IMR-90 (cell line): ENCODE measurements at regions not wholly inside any gene's neighbourhood (a gene's known extent, or its start where the extent isn't known, plus 50 kb on each side); places are given as distances from the start of the nearest gene placed in this dataset.

Experiments used
- ATAC-seq: fragments of 200-7000 bp; cut with Tn5 transposase; 2 replicates; pipeline ENCODE4 v1.9.1; 2020; ENCODE audit warnings: low read depth, mild to moderate bottlenecking, moderate library complexity
- BruUV-seq: library from RNA; stranded (reverse); fragments of 400-500 nt; replicated peaks from 2 replicates; lab custom pipeline; 2021; lab: Mats Ljungman, UMichigan
- CTCF ChIA-PET: fragments of 300-600 bp; formaldehyde crosslinking; extraction: SDS; loops from one replicate; lab custom pipeline; 2021; ENCODE audit warnings: antibody characterized with exemption; lab: Yijun Ruan, JAX
- POLR2A ChIA-PET: fragments of 300-600 bp; sonication (Branson Sonifier 250); formaldehyde crosslinking; loops from one replicate; lab custom pipeline; 2022; ENCODE audit warnings: antibody characterized with exemption; ENCODE audit not compliant: unreplicated experiment; lab: Charles Lee
- DNase-seq: peaks from one replicate; pipeline ENCODE4 v3.0.0; 2013
- H2AFZ ChIP-seq: replicated peaks from 2 replicates; pipeline ENCODE3; 2013; ENCODE audit warnings: low read length, mild to moderate bottlenecking; ENCODE audit not compliant: poor library complexity
- H2AK5ac ChIP-seq: 2 replicates; pipeline ENCODE4 v1.6.1; 2013; ENCODE audit warnings: low read depth, low read length, inconsistent platforms
- H2AK9ac ChIP-seq: replicated peaks from 2 replicates; pipeline ENCODE3; 2013; ENCODE audit warnings: mild to moderate bottlenecking, low read depth, low read length, moderate library complexity; ENCODE audit not compliant: poor library complexity
- H2BK120ac ChIP-seq: 2 replicates; pipeline ENCODE4 v1.6.1; 2013; ENCODE audit warnings: low read depth, low read length, inconsistent platforms
- H2BK15ac ChIP-seq: 3 replicates; pipeline ENCODE4 v1.6.1; 2013; ENCODE audit warnings: low read depth, low read length, inconsistent platforms
- H2BK20ac ChIP-seq: 2 replicates; pipeline ENCODE4 v1.6.1; 2013; ENCODE audit warnings: low read depth, mild to moderate bottlenecking, inconsistent platforms, low read length, moderate library complexity
- H2BK5ac ChIP-seq: 2 replicates; pipeline ENCODE4 v1.6.1; 2013; ENCODE audit warnings: mild to moderate bottlenecking, low read depth, low read length, inconsistent platforms; ENCODE audit not compliant: poor library complexity, severe bottlenecking
- H3K14ac ChIP-seq: replicated peaks from 2 replicates; pipeline ENCODE4 v1.6.1; 2013; ENCODE audit warnings: low read depth, low read length, inconsistent platforms
- H3K18ac ChIP-seq: 2 replicates; pipeline ENCODE4 v1.6.1; 2013; ENCODE audit warnings: low read depth, low read length, control low read depth
- H3K23ac ChIP-seq: 2 replicates; pipeline ENCODE4 v1.6.1; 2013; ENCODE audit warnings: low read depth, low read length, inconsistent platforms
- H3K27ac ChIP-seq: 2 replicates; pipeline ENCODE4 v1.5.1; 2013; ENCODE audit warnings: mild to moderate bottlenecking, control low read depth, low read length; ENCODE audit not compliant: insufficient read depth
- H3K27me3 ChIP-seq: 2 replicates; pipeline ENCODE4 v1.6.1; 2013; ENCODE audit warnings: low read length; ENCODE audit not compliant: control insufficient read depth, insufficient read depth
- H3K36me3 ChIP-seq: 2 replicates; pipeline ENCODE4 v1.6.1; 2013; ENCODE audit warnings: low read length, mixed read lengths; ENCODE audit not compliant: control insufficient read depth, insufficient read depth
- H3K4ac ChIP-seq: 2 replicates; pipeline ENCODE4 v1.6.1; 2013; ENCODE audit warnings: low read depth, low read length, inconsistent platforms
- H3K4me1 ChIP-seq: 2 replicates; pipeline ENCODE4 v1.6.1; 2013; ENCODE audit warnings: low read length, mixed read lengths; ENCODE audit not compliant: control insufficient read depth, insufficient read depth
- H3K4me2 ChIP-seq: 2 replicates; pipeline ENCODE4 v1.6.1; 2013; ENCODE audit warnings: low read depth, mild to moderate bottlenecking, control low read depth, low read length, moderate library complexity
- H3K4me3 ChIP-seq: 2 replicates; pipeline ENCODE4 v1.5.1; 2013; ENCODE audit warnings: low read depth, mild to moderate bottlenecking, control low read depth, low read length, moderate library complexity; ENCODE audit not compliant: insufficient read depth
- H3K56ac ChIP-seq: 2 replicates; pipeline ENCODE4 v1.6.1; 2013; ENCODE audit warnings: low read length, inconsistent platforms; ENCODE audit not compliant: insufficient read depth; ENCODE audit errors: extremely low read depth
- H3K79me1 ChIP-seq, 2 experiments: 2 replicates each; pipeline ENCODE4 v1.6.1; 2013; ENCODE audit warnings: low read length in 2 of 2, inconsistent platforms in 1 of 2, low read depth in 1 of 2
- H3K9ac ChIP-seq: 2 replicates; pipeline ENCODE4 v1.6.1; 2013; ENCODE audit warnings: low read depth, low read length, control low read depth
- H3K9me1 ChIP-seq: 2 replicates; pipeline ENCODE4 v1.6.1; 2013; ENCODE audit warnings: low read length, inconsistent platforms; ENCODE audit not compliant: insufficient read depth
- H3K9me3 ChIP-seq: 2 replicates; pipeline ENCODE4 v1.6.1; 2013; ENCODE audit warnings: low read length; ENCODE audit not compliant: control insufficient read depth, insufficient read depth
- H4K20me1 ChIP-seq: 2 replicates; pipeline ENCODE4 v1.6.1; 2013; ENCODE audit warnings: low read length, inconsistent platforms; ENCODE audit not compliant: insufficient read depth
- H4K5ac ChIP-seq: 2 replicates; pipeline ENCODE4 v1.6.1; 2013; ENCODE audit warnings: mild to moderate bottlenecking, low read depth, low read length, control low read depth
- H4K8ac ChIP-seq, 2 experiments: 2 replicates each; pipeline ENCODE4 v1.6.1; 2013; ENCODE audit warnings: low read depth in 2 of 2, low read length in 2 of 2, control low read depth in 1 of 2, inconsistent platforms in 1 of 2
- H4K91ac ChIP-seq: 2 replicates; pipeline ENCODE4 v1.6.1; 2013; ENCODE audit warnings: low read depth, low read length, inconsistent platforms; ENCODE audit not compliant: insufficient read depth
- BHLHE40 ChIP-seq: fragments of 150-350 bp; IDR thresholded peaks from 2 replicates; pipeline ENCODE4 v1.6.1; 2016; ENCODE audit warnings: mild to moderate bottlenecking, low read depth, low read length
- CHD1 ChIP-seq: IDR thresholded peaks from 2 replicates; pipeline ENCODE4 v1.6.1; 2012; ENCODE audit warnings: low read depth, low read length, improper control_type of control experiment
- RAD21 ChIP-seq: IDR thresholded peaks from 2 replicates; pipeline ENCODE4 v1.6.1; 2012; ENCODE audit warnings: low read length, improper control_type of control experiment
- USF2 ChIP-seq: fragments of 150-350 bp; IDR thresholded peaks from 2 replicates; pipeline ENCODE4 v1.6.1; 2017; ENCODE audit warnings: mild to moderate bottlenecking, antibody characterized with exemption, low read length, low read depth
- WGBS, 2 experiments: methylation state at CpG; one replicate each; pipeline versions ENCODE4 v1.1.5 to v1.1.7; 2013; ENCODE audit warnings: missing lambda C conversion rate in 2 of 2; ENCODE audit not compliant: insufficient read length in 1 of 2; ENCODE audit errors: extremely low coverage in 2 of 2; 5-methylcytosine and 5-hydroxymethylcytosine counted together
- dilution Hi-C: fragments of 300-500 bp; cut with HindIII; formaldehyde crosslinking; loops from one replicate; pipeline ENCODE4 v1.14.3; 2018; ENCODE audit warnings: low sequenced_read_pairs; ENCODE audit not compliant: unreplicated experiment
- in situ Hi-C: fragments of 300-500 bp; cut with MboI; formaldehyde crosslinking; loops from 3 replicates; pipeline ENCODE4 v1.14.3; 2019; ENCODE audit warnings: low sequenced_read_pairs, inconsistent platforms, mixed read lengths
- intact Hi-C: fragments of 100-400 bp; cut with micrococcal nuclease; formaldehyde crosslinking; loops from 2 replicates; pipeline ENCODE4 v1.10.0; 2022

GRCh38 chr3:23041918-23042696 lies 161.0 kb upstream of the UBE2E2 start:
- H2AK5ac ChIP-seq, result no peak overlapping the region
- no peak overlapping the region for H2BK20ac ChIP-seq
- H3K4ac ChIP-seq, result no peak overlapping the region
- no peak overlapping the region for H2AK9ac ChIP-seq
- dilution Hi-C loops (no loop called here), intact Hi-C loops (no loop called here), in situ Hi-C loops (no loop called here)
- no peak overlapping the region for H3K4me2 ChIP-seq
- no peak overlapping the region for H2AFZ ChIP-seq
- no peak overlapping the region for H3K23ac ChIP-seq
- H2BK15ac ChIP-seq, result no peak overlapping the region
- POLR2A ChIA-PET, result no interaction called here
- ATAC-seq (no peak), DNase-seq (no peak)
- H3K56ac ChIP-seq, result no peak overlapping the region
- no peaks in the 10 kb centered on the region for H3K36me3 ChIP-seq
- no peaks in the 10 kb centered on the region for H4K20me1 ChIP-seq
- no peaks in the 10 kb centered on the region for H3K79me1 ChIP-seq
- H3K4me3 ChIP-seq, result no peak overlapping the region
- no peak for TF ChIP-seq USF2
- TF ChIP-seq CHD1, result no peak
- TF ChIP-seq BHLHE40, result no peak
- TF ChIP-seq RAD21, result no peak
- BruUV-seq, result no TSS peak
- WGBS, 2 experiments, result 100% methylated on average over 1 of the region's 4 CpGs; no CpG with 5 or more reads in 1 of the 2 experiments
- CTCF ChIA-PET, result no interaction called here
- no peaks in the 10 kb centered on the region for H3K9me3 ChIP-seq
- no peaks in the 10 kb centered on the region; the same call in 1 of the 2 replicates for H3K27me3 ChIP-seq
- no peak overlapping the region for H2BK120ac ChIP-seq
- no peak overlapping the region for H3K14ac ChIP-seq
- no peak overlapping the region for H3K18ac ChIP-seq
- no peak overlapping the region for H3K9ac ChIP-seq
- no peak overlapping the region for H2BK5ac ChIP-seq
- no peak overlapping the region for H4K5ac ChIP-seq
- H3K9me1 ChIP-seq, result no peaks in the 10 kb centered on the region
- H4K91ac ChIP-seq, result no peak overlapping the region
- H3K27ac ChIP-seq, result no peak overlapping the region
- H3K4me1 ChIP-seq, result no peaks in the 10 kb centered on the region
- no peak overlapping the region for H4K8ac ChIP-seq
